Sigmoid colon (tissue), 6 donors: ENCODE measurements at regions not wholly inside any gene's neighbourhood (a gene's known extent, or its start where the extent isn't known, plus 50 kb on each side); places are given as distances from the start of the nearest gene placed in this dataset.
"Not testable (repeated sequence)": the region's sequence is repeated elsewhere in the genome, so short reads cannot be mapped to it uniquely, and the experiment has no call there.

Experiments
- DNase-seq: peaks from one replicate; pipeline ENCODE4 v3.0.0-alpha.2; 2019
- H3K27ac ChIP-seq, 4 donors: fragments of 200-600 bp; sonication (generic); one replicate each; pipeline ENCODE4 v1.5.1; 2016 to 2019; ENCODE audit warnings: mild to moderate bottlenecking in 1 of 4
- H3K27me3 ChIP-seq, 3 donors: fragments of 200-600 bp; sonication (generic); one replicate each; pipeline ENCODE4 v1.5.1; 2019; ENCODE audit warnings: mild to moderate bottlenecking in 1 of 3
- H3K36me3 ChIP-seq, 4 donors: fragments of 200-600 bp; sonication (generic); one replicate each; pipeline ENCODE4 v1.5.1; 2016 to 2019
- H3K4me1 ChIP-seq, 4 donors: fragments of 200-600 bp; sonication (generic); one replicate each; pipeline ENCODE4 v1.5.1; 2017 to 2019
- H3K4me3 ChIP-seq, 4 donors: fragments of 200-600 bp; sonication (generic); one replicate each; pipeline ENCODE4 v1.5.1; 2017 to 2019; ENCODE audit warnings: mild to moderate bottlenecking in 2 of 4, moderate library complexity in 1 of 4
- H3K9me3 ChIP-seq, 4 donors: fragments of 200-600 bp in 3 of 4; sonication (generic) in 3 of 4; one replicate each; pipeline versions ENCODE4 v1.5.1 to v1.6.1; 2013 to 2019
- CTCF ChIP-seq, 4 experiments: fragments of 450-650 bp in 3 of 4; fragments of 200-600 bp in 1 of 4; IDR thresholded peaks; one replicate each; pipeline ENCODE4 v1.5.1; 2016 to 2019; ENCODE audit warnings: antibody characterized with exemption in 4 of 4, mild to moderate bottlenecking in 3 of 4, moderate library complexity in 2 of 4
- EP300 ChIP-seq, 4 donors: sonication (generic); formaldehyde crosslinking; IDR thresholded peaks; one replicate each; pipeline ENCODE4 v1.6.1; 2017; ENCODE audit warnings: antibody characterized with exemption in 4 of 4
- POLR2A ChIP-seq, 2 donors: fragments of 450-650 bp; IDR thresholded peaks; one replicate each; pipeline ENCODE4 v1.6.1; 2016; ENCODE audit warnings: antibody characterized with exemption in 2 of 2, mild to moderate bottlenecking in 2 of 2, moderate library complexity in 2 of 2
- POLR2AphosphoS5 ChIP-seq, 4 donors: sonication (generic); formaldehyde crosslinking; IDR thresholded peaks; one replicate each; pipeline ENCODE4 v1.6.1; 2017; ENCODE audit warnings: antibody characterized with exemption in 4 of 4
- WGBS, 2 donors: extraction: QIAGEN DNeasy Blood & Tissue Kit; methylation state at CpG; one replicate each; pipeline ENCODE4 v1.1.7; 2013; 5-methylcytosine and 5-hydroxymethylcytosine counted together
- intact Hi-C: fragments of 100-400 bp; cut with DNase I; formaldehyde crosslinking; loops from one replicate; pipeline ENCODE4 v1.15.1; 2023
- donor health status: healthy with polysubstance abuse.
- donor health status: healthy.

GRCh38 chr5:100402071-100402470, 133.1 kb upstream of the FAM174A start:
- Histone ChIP-seq H3K4me1 (peaks cover 0 to 7% (median 2%) of the 10 kb centered on the region in 4 donors), H3K9me3 (no peaks in the 10 kb centered on the region), H3K27me3 (no peaks in the 10 kb centered on the region), H3K4me3 (no peak overlapping the region), H3K36me3 (no peaks in the 10 kb centered on the region), H3K27ac (no peak overlapping the region)
- no peak for TF ChIP-seq POLR2A (IDR thresholded peaks at IDR 0.05)
- TF ChIP-seq EP300 (IDR thresholded peaks at IDR 0.05): no peak
- TF ChIP-seq CTCF (IDR thresholded peaks at IDR 0.05): no peak
- TF ChIP-seq POLR2AphosphoS5 (IDR thresholded peaks at IDR 0.05): no peak
- DNase-seq: no peak
- 72% methylated on average over 5 of the region's 5 CpGs for WGBS, 2 donors
- intact Hi-C loops: no loop called here

- Histone ChIP-seq H3K4me1 (no peaks in the 10 kb centered on the region), H3K4me3 (no peak overlapping the region), H3K36me3 (no peaks in the 10 kb centered on the region), H3K9me3 (no peaks in the 10 kb centered on the region), H3K27me3 (no peaks in the 10 kb centered on the region), H3K27ac (no peak overlapping the region)
- no peak for TF ChIP-seq POLR2A (IDR thresholded peaks at IDR 0.05)
- TF ChIP-seq CTCF (IDR thresholded peaks at IDR 0.05): no peak
- TF ChIP-seq EP300 (IDR thresholded peaks at IDR 0.05): no peak
- no peak for TF ChIP-seq POLR2AphosphoS5 (IDR thresholded peaks at IDR 0.05)
- DNase-seq: no peak
- intact Hi-C loops: no loop called here
Observed at GRCh38 chr5:100401149-100401548, 134.0 kb upstream of the FAM174A start.

- H3K27me3 ChIP-seq, H3K27ac ChIP-seq, H3K4me3 ChIP-seq, H3K36me3 ChIP-seq, DNase-seq, H3K9me3 ChIP-seq, intact Hi-C loops, H3K4me1 ChIP-seq: not testable (repeated sequence)
- 62 to 71% methylated on average over 3 of the region's 3 CpGs for WGBS, 2 donors
Observed at GRCh38 chr5:100398815-100399214, 136.4 kb upstream of the FAM174A start.

- H3K9me3 ChIP-seq, H3K36me3 ChIP-seq, DNase-seq, H3K4me3 ChIP-seq, H3K27me3 ChIP-seq, H3K4me1 ChIP-seq, H3K27ac ChIP-seq, intact Hi-C loops: not testable (repeated sequence)
- 92 to 94% methylated on average over 14 to 19 of the region's 19 CpGs for WGBS, 2 donors
Observed at GRCh38 chr5:100379254-100379858, 155.8 kb upstream of the FAM174A start.

- not testable (repeated sequence) for H3K4me3 ChIP-seq, H3K27ac ChIP-seq
- 22 to 54% methylated on average over 5 of the region's 5 CpGs for WGBS, 2 donors
Observed at GRCh38 chr5:100364757-100365478, 170.3 kb upstream of the FAM174A start.

GRCh38 chr5:100364343-100364742, 170.8 kb upstream of the FAM174A start:
- intact Hi-C loops, DNase-seq, H3K27me3 ChIP-seq, H3K36me3 ChIP-seq, H3K9me3 ChIP-seq, H3K4me1 ChIP-seq, H3K27ac ChIP-seq, H3K4me3 ChIP-seq: not testable (repeated sequence)

More at GRCh38 chr5:100364757-100365478, 170.3 kb upstream of the FAM174A start:
- H3K4me1 ChIP-seq, DNase-seq, H3K36me3 ChIP-seq, H3K9me3 ChIP-seq, intact Hi-C loops, H3K27me3 ChIP-seq: not testable (repeated sequence)

GRCh38 chr5:100359998-100360397, 175.2 kb upstream of the FAM174A start:
- DNase-seq, intact Hi-C loops, H3K9me3 ChIP-seq, H3K4me3 ChIP-seq, H3K27ac ChIP-seq, H3K4me1 ChIP-seq, H3K36me3 ChIP-seq, H3K27me3 ChIP-seq: not testable (repeated sequence)
- WGBS, 2 donors: 100% methylated on average over 1 of the region's 1 CpG; no CpG with 5 or more reads in 1 of the 2 donors

- WGBS, 2 donors: 55 to 62% methylated on average over 2 of the region's 2 CpGs
- intact Hi-C loops, H3K27ac ChIP-seq, H3K9me3 ChIP-seq, H3K27me3 ChIP-seq, H3K4me1 ChIP-seq, H3K36me3 ChIP-seq, DNase-seq, H3K4me3 ChIP-seq: not testable (repeated sequence)
Observed at GRCh38 chr5:100346269-100346668, 188.9 kb upstream of the FAM174A start.

GRCh38 chr5:100341485-100341884, 193.7 kb upstream of the FAM174A start:
- no CpG with 5 or more reads among the region's 3 CpGs for WGBS, 2 donors
- H3K4me3 ChIP-seq, intact Hi-C loops: not testable (repeated sequence)

More at GRCh38 chr5:100341485-100341884, 193.7 kb upstream of the FAM174A start:
- H3K9me3 ChIP-seq, H3K36me3 ChIP-seq, DNase-seq, H3K4me1 ChIP-seq, H3K27ac ChIP-seq, H3K27me3 ChIP-seq: not testable (repeated sequence)
